H1 (cell line): ENCODE measurements at regions not wholly inside any gene's neighbourhood (a gene's known extent, or its start where the extent isn't known, plus 50 kb on each side); places are given as distances from the start of the nearest gene placed in this dataset.

Experiments
- CTCF ChIA-PET: fragments of 300-600 bp; sonication (Branson Sonifier 250); formaldehyde crosslinking; loops from one replicate; lab custom pipeline; 2021; ENCODE audit not compliant: partially characterized antibody; lab: Charles Lee
- POLR2A ChIA-PET: fragments of 300-600 bp; sonication (Branson Sonifier 250); formaldehyde crosslinking; loops from one replicate; lab custom pipeline; 2021; ENCODE audit warnings: inconsistent platforms; ENCODE audit not compliant: partially characterized antibody; lab: Charles Lee
- DNase-seq, 2 experiments: peaks; one replicate each; pipeline versions ENCODE4 v3.0.0 to v3.0.0-alpha.2; 2010 to 2022; ENCODE audit warnings: low spot score in 2 of 2, low read depth in 1 of 2, mixed read lengths in 1 of 2
- FAIRE-seq: peaks from 2 replicates; lab custom pipeline; 2011; peaks lifted over from hg19 to GRCh38; lab: Jason Lieb, UNC
- H2AFZ ChIP-seq: 2 replicates; pipeline ENCODE4 v1.8.1; 2012; ENCODE audit warnings: low read length, inconsistent platforms
- H2AK5ac ChIP-seq: 2 replicates; pipeline ENCODE4 v1.6.1; 2013; ENCODE audit warnings: low read depth, low read length
- H2BK120ac ChIP-seq: replicated peaks from 2 replicates; pipeline ENCODE3; 2013; ENCODE audit warnings: low read depth, low read length, inconsistent platforms
- H2BK12ac ChIP-seq: 2 replicates; pipeline ENCODE4 v1.6.1; 2013; ENCODE audit warnings: low read depth, low read length
- H2BK15ac ChIP-seq: 2 replicates; pipeline ENCODE4 v1.6.1; 2013; ENCODE audit warnings: low read length
- H2BK20ac ChIP-seq: 2 replicates; pipeline ENCODE4 v1.6.1; 2013; ENCODE audit warnings: low read length
- H2BK5ac ChIP-seq: 2 replicates; pipeline ENCODE4 v1.6.1; 2013; ENCODE audit warnings: low read depth, low read length
- H3K14ac ChIP-seq: 2 replicates; pipeline ENCODE4 v1.6.1; 2013; ENCODE audit warnings: inconsistent platforms; ENCODE audit not compliant: insufficient read length
- H3K18ac ChIP-seq: 2 replicates; pipeline ENCODE4 v1.6.1; 2013; ENCODE audit warnings: low read length; ENCODE audit errors: extremely low read depth
- H3K23ac ChIP-seq: 2 replicates; pipeline ENCODE4 v1.6.1; 2013; ENCODE audit warnings: inconsistent platforms; ENCODE audit not compliant: insufficient read length
- H3K23me2 ChIP-seq: 2 replicates; pipeline ENCODE4 v1.6.1; 2013; ENCODE audit warnings: low read depth, low read length
- H3K27ac ChIP-seq: 2 replicates; pipeline ENCODE4 v1.6.1; 2011; ENCODE audit warnings: low read depth, low read length, inconsistent platforms
- H3K27me3 ChIP-seq, 4 experiments: replicated peaks in 1 of 4; 1 replicate in 1 of 4; 2 replicates in 3 of 4; pipeline versions ENCODE4 v1.6.1 to v1.8.1; 2011 to 2013; ENCODE audit warnings: low read length in 3 of 4, mild to moderate bottlenecking in 3 of 4, inconsistent platforms in 2 of 4, mixed read lengths in 2 of 4, moderate library complexity in 1 of 4; ENCODE audit not compliant: control insufficient read depth in 3 of 4, insufficient read depth in 3 of 4; ENCODE audit errors: extremely low read depth in 1 of 4
- H3K36me3 ChIP-seq, 4 experiments: 2 replicates each; pipeline versions ENCODE4 v1.6.1 to v1.8.1; 2011 to 2013; ENCODE audit warnings: mild to moderate bottlenecking in 4 of 4, low read length in 3 of 4, moderate library complexity in 2 of 4, control low read depth in 1 of 4, inconsistent platforms in 1 of 4; ENCODE audit not compliant: insufficient read depth in 4 of 4, control insufficient read depth in 2 of 4
- H3K4ac ChIP-seq: replicated peaks from 2 replicates; pipeline ENCODE3; 2013; ENCODE audit warnings: low read length, low read depth, mixed read lengths, inconsistent platforms; ENCODE audit not compliant: insufficient read length
- H3K4me1 ChIP-seq, 4 experiments: replicated peaks in 1 of 4; 1 replicate in 1 of 4; 2 replicates in 3 of 4; pipeline versions ENCODE4 v1.6.1 to v1.8.1; 2011 to 2013; ENCODE audit warnings: low read length in 3 of 4, inconsistent platforms in 2 of 4, mixed read lengths in 1 of 4; ENCODE audit not compliant: insufficient read depth in 4 of 4, control insufficient read depth in 3 of 4
- H3K4me2 ChIP-seq, 2 experiments: 2 replicates each; pipeline versions ENCODE4 v1.6.1 to v1.8.1; 2011 to 2013; ENCODE audit warnings: low read depth in 2 of 2, low read length in 2 of 2, control low read depth in 1 of 2, inconsistent platforms in 1 of 2, mild to moderate bottlenecking in 1 of 2; ENCODE audit not compliant: insufficient read depth in 1 of 2
- H3K4me3 ChIP-seq, 4 experiments: fragments of 200-600, 300-600 bp in 1 of 4; sonication (generic), shearing (Covaris generic), sonication (Bioruptor Twin) in 1 of 4; 2 replicates each; pipeline versions ENCODE4 v1.5.1 to v1.8.1; 2011 to 2016; ENCODE audit warnings: low read length in 4 of 4, low read depth in 3 of 4, control low read depth in 2 of 4, inconsistent platforms in 2 of 4, mild to moderate bottlenecking in 2 of 4, mixed read lengths in 1 of 4, moderate library complexity in 1 of 4; ENCODE audit not compliant: insufficient read depth in 2 of 4; ENCODE audit errors: extremely low read depth in 1 of 4
- H3K56ac ChIP-seq: replicated peaks from 2 replicates; pipeline ENCODE3; 2013; ENCODE audit warnings: low read depth, mild to moderate bottlenecking, mixed read lengths, low read length, inconsistent platforms; ENCODE audit not compliant: insufficient read length
- H3K79me1 ChIP-seq: 2 replicates; pipeline ENCODE4 v1.6.1; 2013; ENCODE audit warnings: low read depth, low read length, control low read depth
- H3K79me2 ChIP-seq, 2 experiments: 2 replicates each; pipeline versions ENCODE4 v1.6.1 to v1.8.1; 2012 to 2013; ENCODE audit warnings: low read length in 2 of 2, mild to moderate bottlenecking in 2 of 2, inconsistent platforms in 1 of 2; ENCODE audit not compliant: insufficient read depth in 2 of 2, control insufficient read depth in 1 of 2
- H3K9ac ChIP-seq, 4 experiments: replicated peaks in 1 of 4; 1 replicate in 1 of 4; 2 replicates in 3 of 4; pipeline versions ENCODE4 v1.6.1 to v1.8.1; 2011 to 2013; ENCODE audit warnings: low read depth in 3 of 4, low read length in 3 of 4, control low read depth in 2 of 4, mild to moderate bottlenecking in 2 of 4, moderate library complexity in 2 of 4, inconsistent platforms in 1 of 4; ENCODE audit errors: extremely low read depth in 1 of 4
- H3K9me3 ChIP-seq, 2 experiments: 2 replicates each; pipeline versions ENCODE4 v1.6.1 to v1.8.1; 2012 to 2013; ENCODE audit warnings: mild to moderate bottlenecking in 2 of 2, moderate library complexity in 2 of 2, control low read depth in 1 of 2, inconsistent platforms in 1 of 2, low read depth in 1 of 2, low read length in 1 of 2, mixed read lengths in 1 of 2; ENCODE audit not compliant: insufficient read depth in 2 of 2
- H4K20me1 ChIP-seq, 2 experiments: replicated peaks in 1 of 2; 2 replicates each; pipeline versions ENCODE3 to v1.8.1; 2011 to 2013; ENCODE audit warnings: inconsistent platforms in 2 of 2, low read length in 2 of 2, mild to moderate bottlenecking in 1 of 2; ENCODE audit not compliant: insufficient read depth in 2 of 2, control insufficient read depth in 1 of 2
- H4K5ac ChIP-seq: 2 replicates; pipeline ENCODE4 v1.6.1; 2013; ENCODE audit warnings: low read length, low read depth, mixed read lengths, inconsistent platforms; ENCODE audit not compliant: insufficient read length
- H4K8ac ChIP-seq: 2 replicates; pipeline ENCODE4 v1.8.0; 2013; ENCODE audit warnings: mild to moderate bottlenecking, moderate library complexity, low read length, inconsistent platforms; ENCODE audit not compliant: insufficient read depth; ENCODE audit errors: extremely low read depth
- H4K91ac ChIP-seq: replicated peaks from 2 replicates; pipeline ENCODE3; 2013; ENCODE audit warnings: low read length, mixed read lengths, inconsistent platforms; ENCODE audit not compliant: insufficient read length
- CHD2 ChIP-seq: IDR thresholded peaks from 2 replicates; pipeline ENCODE4 v1.6.1; 2012; ENCODE audit warnings: low read length, improper control_type of control experiment
- CREB1 ChIP-seq: IDR thresholded peaks from 2 replicates; pipeline ENCODE4 v1.6.1; 2012; ENCODE audit warnings: inconsistent platforms
- EP300 ChIP-seq, 2 experiments: IDR thresholded peaks; 1 replicate in 1 of 2; 2 replicates in 1 of 2; pipeline ENCODE4 v1.6.1; 2011 to 2012; ENCODE audit warnings: low read depth in 2 of 2, low read length in 2 of 2, mild to moderate bottlenecking in 2 of 2, borderline replicate concordance in 1 of 2, inconsistent platforms in 1 of 2, moderate library complexity in 1 of 2
- GTF2F1 ChIP-seq: IDR thresholded peaks from 2 replicates; pipeline ENCODE4 v1.6.1; 2012; ENCODE audit warnings: low read depth, low read length, improper control_type of control experiment, borderline replicate concordance
- JUN ChIP-seq: IDR thresholded peaks from 2 replicates; pipeline ENCODE4 v1.6.1; 2011; ENCODE audit warnings: low read depth, mild to moderate bottlenecking, improper control_type of control experiment, low read length
- JUND ChIP-seq: IDR thresholded peaks from 2 replicates; pipeline ENCODE4 v1.6.1; 2011; ENCODE audit warnings: mild to moderate bottlenecking, improper control_type of control experiment, low read length
- KDM5A ChIP-seq: fragments of 200-600 bp; IDR thresholded peaks from 2 replicates; pipeline ENCODE4 v1.7.1; 2012; ENCODE audit warnings: mild to moderate bottlenecking, low read length, inconsistent platforms, mixed read lengths
- PHF8 ChIP-seq: fragments of 200-600 bp; sonication (generic); conservative IDR thresholded peaks from 2 replicates; pipeline ENCODE4 v1.7.1; 2012; ENCODE audit warnings: low read depth, mild to moderate bottlenecking, inconsistent platforms, low read length, moderate library complexity
- RNF2 ChIP-seq: fragments of 200-900, 300-1000 bp; sonication (generic); IDR thresholded peaks from 2 replicates; pipeline ENCODE4 v1.7.1; 2016; ENCODE audit warnings: borderline replicate concordance, low read depth, mild to moderate bottlenecking, antibody characterized with exemption, low read length; ENCODE audit not compliant: poor library complexity, severe bottlenecking; ENCODE audit errors: missing control alignments
- RXRA ChIP-seq: IDR thresholded peaks from 2 replicates; pipeline ENCODE4 v1.6.1; 2011; ENCODE audit warnings: low read depth, mild to moderate bottlenecking, low read length, moderate library complexity; ENCODE audit not compliant: insufficient read depth
- SP1 ChIP-seq: IDR thresholded peaks from 2 replicates; pipeline ENCODE4 v1.6.1; 2011; ENCODE audit warnings: low read depth, low read length
- TCF12 ChIP-seq: IDR thresholded peaks from 2 replicates; pipeline ENCODE4 v1.6.1; 2011; ENCODE audit warnings: low read depth, mild to moderate bottlenecking, low read length
- WGBS, 2 experiments: shearing (Covaris generic) in 1 of 2; methylation state at CpG; one replicate each; pipeline versions ENCODE4 v1.1.6 to v1.1.7; 2013 to 2015; ENCODE audit warnings: low lambda C conversion rate in 2 of 2, mixed read lengths in 2 of 2, inconsistent platforms in 1 of 2, low coverage in 1 of 2, missing lambda C conversion rate in 1 of 2; ENCODE audit not compliant: insufficient replicate concordance in 2 of 2, insufficient coverage in 1 of 2, insufficient read length in 1 of 2; ENCODE audit errors: extremely low coverage in 1 of 2, missing lambda C conversion rate in 1 of 2; 5-methylcytosine and 5-hydroxymethylcytosine counted together
- TF ChIP-seq, protein P1 (sequence below): IDR thresholded peaks from 2 replicates; pipeline ENCODE4 v1.6.1; 2012; ENCODE audit warnings: inconsistent platforms

DNA sequence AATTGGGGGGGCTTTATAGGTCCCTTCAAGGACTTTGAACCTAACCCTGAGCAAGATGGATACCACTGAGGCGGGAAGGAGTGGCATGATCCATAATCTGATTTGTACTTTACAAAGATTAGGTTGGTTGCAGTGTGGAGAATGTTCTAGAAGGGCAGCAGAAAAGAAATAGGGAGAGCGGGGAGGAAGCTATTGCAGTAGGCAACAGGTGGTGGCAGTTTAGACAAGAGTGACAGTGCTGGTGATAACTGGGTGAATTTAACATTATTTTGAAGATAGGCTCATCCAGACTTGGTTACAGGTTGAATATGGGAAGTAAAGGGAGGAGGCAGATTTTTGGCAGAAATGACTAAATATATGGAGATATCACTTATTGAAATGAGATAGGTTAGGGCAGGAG is 179.9 kb upstream of the CADM1 start:
- WGBS, 2 experiments: 91% methylated on average over 2 of the region's 2 CpGs; no CpG with 5 or more reads in 1 of the 2 experiments
- Histone ChIP-seq H3K79me2 (no peaks in the 10 kb centered on the region), H2AK5ac (no peak overlapping the region), H3K79me1 (no peaks in the 10 kb centered on the region), H3K23me2 (no peaks in the 10 kb centered on the region; the same call in 1 of the 2 replicates), H4K8ac (no peak overlapping the region), H4K5ac (no peak overlapping the region), H3K9ac (no peak overlapping the region), H3K4ac (no peak overlapping the region), H3K9me3 (no peaks in the 10 kb centered on the region), H3K56ac (no peak overlapping the region), H2BK120ac (no peak overlapping the region), H3K36me3 (no peaks in the 10 kb centered on the region), H2BK5ac (no peak overlapping the region), H3K4me3 (no peak overlapping the region), H3K14ac (no peak overlapping the region), H2BK12ac (no peak overlapping the region), H2BK20ac (no peak overlapping the region), H2BK15ac (no peak overlapping the region), H4K20me1 (no peaks in the 10 kb centered on the region), H3K4me2 (no peak overlapping the region), H3K27ac (no peak overlapping the region), H3K27me3 (peaks cover 0 to 2% (median 0%) of the 10 kb centered on the region in 4 experiments; a peak in 2 of 7 replicates), H2AFZ (no peak overlapping the region), H3K23ac (no peak overlapping the region), H3K18ac (no peak overlapping the region), H4K91ac (no peak overlapping the region), H3K4me1 (no peaks in the 10 kb centered on the region; a peak in 1 of 7 replicates)
- DNase-seq (no peak), FAIRE-seq (no peak)
- ChIA-PET POLR2A (no interaction called here), CTCF (interaction anchor here (1.2 to 2.6 kb wide), 2 partner anchors 9 to 359 kb away, joined by 3 to 5 read pairs; no protein-coding TSS in a partner anchor)
- TF ChIP-seq RXRA (no peak), KDM5A (no peak), JUN (no peak), PHF8 (no peak), SP1 (no peak), GTF2F1 (no peak), JUND (no peak), CREB1 (no peak), EP300 (IDR thresholded peaks at IDR 0.05; ENCODE audit: borderline replicate concordance in 1 of 2, low read depth in 2 of 2, low read length in 2 of 2) (no peak), RNF2 (no peak), CHD2 (no peak), TCF12 (no peak)
- TF ChIP-seq, protein P1, sequence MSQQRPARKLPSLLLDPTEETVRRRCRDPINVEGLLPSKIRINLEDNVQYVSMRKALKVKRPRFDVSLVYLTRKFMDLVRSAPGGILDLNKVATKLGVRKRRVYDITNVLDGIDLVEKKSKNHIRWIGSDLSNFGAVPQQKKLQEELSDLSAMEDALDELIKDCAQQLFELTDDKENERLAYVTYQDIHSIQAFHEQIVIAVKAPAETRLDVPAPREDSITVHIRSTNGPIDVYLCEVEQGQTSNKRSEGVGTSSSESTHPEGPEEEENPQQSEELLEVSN: no peak
